Ovary (tissue), 3 donors: ENCODE measurements at regions not wholly inside any gene's neighbourhood (a gene's known extent, or its start where the extent isn't known, plus 50 kb on each side); places are given as distances from the start of the nearest gene placed in this dataset.

Source experiments
- POLR2A ChIP-seq: fragments of 450-650 bp; IDR thresholded peaks from one replicate; pipeline ENCODE4 v1.6.1; 2017; ENCODE audit warnings: antibody characterized with exemption, mild to moderate bottlenecking, moderate library complexity
- TF ChIP-seq, protein P1 (sequence below), 3 donors: fragments of 450-650 bp in 2 of 3; fragments of 200-600 bp in 1 of 3; IDR thresholded peaks; one replicate each; pipeline versions ENCODE4 v1.5.1 to v1.8.0; 2016 to 2022; ENCODE audit warnings: antibody characterized with exemption in 3 of 3, mild to moderate bottlenecking in 1 of 3
- donor health status: DM: no; HTN: no; CAD: no.

DNA sequence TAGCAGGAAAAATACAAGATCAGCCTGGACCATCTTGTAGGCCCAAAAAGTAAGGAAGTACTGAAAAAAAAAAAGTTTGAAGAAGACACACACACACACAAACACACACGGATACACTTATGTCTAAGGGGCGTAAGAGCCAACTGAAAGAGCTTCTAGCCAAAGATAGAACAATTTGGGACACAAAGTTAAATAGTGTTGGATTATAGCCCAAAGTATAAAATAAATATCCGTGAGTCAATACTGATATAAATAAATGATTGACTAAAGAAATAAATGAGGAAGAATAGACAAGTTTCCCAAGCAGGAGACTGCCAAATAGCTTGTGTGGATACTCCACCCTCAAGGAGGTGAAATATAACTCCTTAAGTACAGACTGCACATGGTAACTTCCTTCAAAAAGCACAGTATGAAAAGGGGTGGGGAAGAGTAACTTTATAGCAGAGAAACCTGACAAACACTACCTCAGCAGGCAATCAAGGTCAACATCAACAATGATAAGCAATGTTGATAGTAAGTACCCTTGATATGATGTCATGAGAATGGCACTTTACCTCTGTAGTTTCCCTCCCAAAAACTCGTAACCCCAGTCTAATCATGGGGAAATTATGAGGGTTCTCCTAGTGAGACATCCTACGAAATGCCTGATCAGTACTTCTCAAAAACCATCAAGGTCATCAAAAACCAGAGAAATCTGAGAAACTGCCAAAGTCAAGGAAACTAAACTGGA, 187.3 kb upstream of the ATP11B start:
- TF ChIP-seq, protein P1, sequence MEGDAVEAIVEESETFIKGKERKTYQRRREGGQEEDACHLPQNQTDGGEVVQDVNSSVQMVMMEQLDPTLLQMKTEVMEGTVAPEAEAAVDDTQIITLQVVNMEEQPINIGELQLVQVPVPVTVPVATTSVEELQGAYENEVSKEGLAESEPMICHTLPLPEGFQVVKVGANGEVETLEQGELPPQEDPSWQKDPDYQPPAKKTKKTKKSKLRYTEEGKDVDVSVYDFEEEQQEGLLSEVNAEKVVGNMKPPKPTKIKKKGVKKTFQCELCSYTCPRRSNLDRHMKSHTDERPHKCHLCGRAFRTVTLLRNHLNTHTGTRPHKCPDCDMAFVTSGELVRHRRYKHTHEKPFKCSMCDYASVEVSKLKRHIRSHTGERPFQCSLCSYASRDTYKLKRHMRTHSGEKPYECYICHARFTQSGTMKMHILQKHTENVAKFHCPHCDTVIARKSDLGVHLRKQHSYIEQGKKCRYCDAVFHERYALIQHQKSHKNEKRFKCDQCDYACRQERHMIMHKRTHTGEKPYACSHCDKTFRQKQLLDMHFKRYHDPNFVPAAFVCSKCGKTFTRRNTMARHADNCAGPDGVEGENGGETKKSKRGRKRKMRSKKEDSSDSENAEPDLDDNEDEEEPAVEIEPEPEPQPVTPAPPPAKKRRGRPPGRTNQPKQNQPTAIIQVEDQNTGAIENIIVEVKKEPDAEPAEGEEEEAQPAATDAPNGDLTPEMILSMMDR (IDR thresholded peaks at IDR 0.05): no peak
- TF ChIP-seq POLR2A: no peak
